GM04504 (cell line): ENCODE measurements at regions not wholly inside any gene's neighbourhood (a gene's known extent, or its start where the extent isn't known, plus 50 kb on each side); places are given as distances from the start of the nearest gene placed in this dataset.
"Not testable (repeated sequence)": the region's sequence is repeated elsewhere in the genome, so short reads cannot be mapped to it uniquely, and the experiment has no call there.

Source experiments
- DNase-seq: peaks from one replicate; pipeline ENCODE4 v3.0.0-alpha.2; 2012; ENCODE audit warnings: low read depth

DNA sequence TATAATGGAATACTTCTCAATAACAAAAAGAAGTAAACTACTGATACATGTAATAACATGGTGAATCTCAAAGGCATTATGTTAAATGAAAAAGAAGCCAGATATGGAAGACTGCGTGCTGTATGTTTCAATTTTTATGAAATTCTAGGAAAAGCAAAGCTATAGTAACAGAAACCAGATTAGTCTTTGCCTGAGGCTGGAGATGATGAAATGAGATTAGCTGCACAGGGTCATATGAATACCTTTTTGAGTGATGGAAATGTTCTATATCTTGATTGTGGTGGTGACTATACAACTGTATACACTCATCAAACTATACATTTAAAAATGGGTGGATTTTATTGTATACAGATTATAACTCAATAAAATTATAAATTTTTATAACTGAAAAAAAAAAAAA is 113.5 kb downstream of the TMEM30B start:
- no peak for DNase-seq

DNA sequence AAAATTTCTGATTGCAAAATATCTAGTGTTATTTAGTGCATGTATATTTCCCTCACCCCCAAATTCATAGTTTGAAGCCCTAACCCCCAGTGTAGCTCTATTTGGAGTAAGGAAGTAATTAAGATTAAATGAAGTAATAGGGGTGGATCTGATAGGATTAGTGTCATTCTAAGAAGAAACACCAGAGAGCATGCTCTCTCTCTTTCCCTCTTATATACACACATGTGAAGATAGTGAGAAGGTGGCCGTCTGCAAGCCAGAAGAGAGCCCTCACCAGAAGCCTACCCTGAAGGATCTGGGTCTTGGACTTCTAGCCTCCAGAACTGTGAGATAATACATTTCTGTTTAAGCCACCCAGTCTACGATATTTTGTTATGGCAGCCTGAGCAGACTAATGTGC is 120.3 kb downstream of the TMEM30B start:
- DNase-seq, result no peak

DNA sequence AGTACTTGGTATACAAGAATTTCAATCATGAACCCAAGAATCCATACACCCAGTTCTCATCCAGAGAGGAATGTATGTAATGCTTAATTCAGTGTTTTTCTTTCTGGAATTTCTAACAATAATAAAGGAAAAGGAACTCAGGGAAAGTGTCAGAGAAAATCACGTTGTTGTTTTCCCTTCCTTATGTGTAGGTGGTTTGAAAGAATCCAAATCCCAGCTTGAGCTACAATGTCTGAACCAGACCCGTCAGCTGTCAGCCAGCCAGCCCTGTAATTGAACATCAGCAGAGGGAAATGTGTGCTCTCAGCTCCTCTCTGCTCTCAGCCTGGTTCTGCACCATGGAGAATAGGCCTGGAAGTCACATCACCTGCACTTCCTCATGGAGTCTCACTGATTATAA is 126.5 kb downstream of the TMEM30B start:
- DNase-seq, result no peak

DNA sequence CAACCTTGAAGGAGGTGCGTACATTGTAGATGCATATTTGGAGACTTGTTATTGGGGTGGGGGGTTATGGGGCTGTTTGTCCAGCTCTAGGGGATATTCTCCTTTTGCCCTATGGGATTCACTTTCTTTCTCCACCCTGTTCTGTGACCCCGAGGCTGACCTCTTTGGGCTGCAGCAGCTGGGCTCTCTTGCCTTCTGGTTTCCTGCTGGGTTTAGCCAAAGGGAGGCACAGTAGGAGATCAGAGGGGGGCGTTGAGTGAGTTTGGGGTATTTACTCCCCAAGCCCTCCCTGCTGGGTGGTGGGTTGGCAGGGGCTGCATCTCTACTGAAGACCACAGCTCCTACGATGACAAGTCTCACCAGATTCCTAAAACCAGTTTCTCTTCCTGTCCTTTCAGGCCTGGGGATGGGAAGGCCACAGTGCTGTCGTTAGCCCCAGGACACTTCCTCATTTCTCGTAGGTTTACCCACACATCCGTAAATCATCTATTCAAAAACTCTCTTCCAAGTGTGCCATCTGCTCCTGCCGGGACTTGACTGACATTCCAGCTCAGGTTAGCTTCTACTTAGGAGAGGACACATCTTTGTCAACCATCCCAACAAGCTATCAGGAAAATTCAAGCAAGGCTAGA is 127.1 kb downstream of the TMEM30B start:
- no peak for DNase-seq

DNA sequence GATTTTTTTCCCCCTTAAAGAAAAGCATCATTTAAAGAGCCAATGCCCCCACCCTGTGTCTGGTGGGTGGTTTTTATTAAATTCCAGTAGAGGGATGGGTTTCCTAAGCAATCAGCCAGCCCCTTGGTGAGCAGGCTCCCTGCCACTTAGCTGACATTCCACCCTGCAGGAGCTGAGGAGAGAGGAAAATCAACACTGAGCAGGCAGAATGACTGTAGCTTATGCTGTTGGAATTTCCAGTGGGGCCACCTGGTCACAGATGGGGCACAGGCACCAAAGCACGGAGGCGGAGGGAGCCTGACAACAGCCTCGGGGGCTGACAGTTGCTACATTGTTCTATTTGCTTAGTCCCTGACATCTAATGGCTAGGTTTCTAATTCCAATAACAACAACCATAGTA is 127.7 kb downstream of the TMEM30B start:
- no peak for DNase-seq

DNA sequence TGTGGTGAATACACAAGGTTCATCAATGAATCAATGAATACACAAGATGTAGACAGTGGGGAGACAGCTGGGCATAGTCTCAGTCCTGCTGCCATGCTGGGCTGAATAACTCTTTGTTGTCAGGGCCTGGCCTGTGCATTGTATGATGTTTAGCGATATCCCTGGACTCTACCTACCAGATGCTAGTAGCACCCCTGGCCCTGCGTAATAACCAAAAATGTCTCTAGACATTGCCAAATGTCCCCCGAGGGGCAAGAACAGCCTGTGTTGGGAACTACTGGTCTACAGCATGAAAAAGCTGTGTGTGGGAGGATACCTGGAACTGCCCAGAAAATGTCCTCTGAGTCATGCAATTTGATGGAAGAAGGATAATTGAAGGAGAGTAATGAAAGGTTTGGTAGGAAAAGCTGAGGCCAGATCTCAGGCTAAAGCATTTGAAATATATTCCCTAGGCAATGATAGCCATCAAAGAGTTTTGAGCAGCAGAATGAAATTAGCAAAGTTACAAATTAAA is 128.2 kb downstream of the TMEM30B start:
- no peak for DNase-seq

DNA sequence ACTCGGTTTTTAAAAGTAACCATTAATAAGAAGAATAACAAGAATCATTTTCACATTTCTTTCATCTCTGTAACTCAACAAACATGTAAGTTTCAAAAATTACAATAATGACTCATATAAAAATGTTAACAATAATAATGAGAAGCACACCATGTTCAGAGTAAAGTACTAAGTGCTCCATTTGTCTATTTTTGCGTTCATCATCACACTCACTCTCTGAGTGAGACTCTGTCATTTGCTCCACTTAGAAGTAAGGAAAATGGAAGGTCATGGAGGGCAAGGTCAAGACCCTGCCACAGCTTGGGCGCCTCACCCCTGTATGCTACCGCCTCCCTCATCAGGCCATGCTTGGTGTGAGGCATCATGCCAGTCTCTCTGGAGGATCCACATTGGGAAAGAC is 129.9 kb downstream of the TMEM30B start:
- no peak for DNase-seq

DNA sequence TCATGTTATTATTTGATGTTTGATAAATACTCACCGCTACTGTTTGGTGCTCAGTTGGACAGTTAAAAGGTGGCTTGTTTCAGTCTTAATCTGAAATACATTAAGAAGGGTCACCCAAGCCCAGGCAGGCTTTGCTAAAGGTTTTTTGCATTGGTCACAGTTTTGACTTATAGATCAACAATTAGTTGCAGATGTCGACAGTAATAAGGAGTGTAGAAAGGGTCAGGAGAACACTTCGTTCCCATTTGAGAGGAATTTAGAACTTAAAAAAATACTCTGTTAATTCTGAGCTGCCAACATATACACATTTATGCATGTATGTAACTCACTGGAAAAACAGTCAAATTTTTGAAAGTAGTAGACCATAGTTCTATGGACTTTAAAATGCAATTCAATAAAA is 130.3 kb downstream of the TMEM30B start:
- no peak for DNase-seq

DNA sequence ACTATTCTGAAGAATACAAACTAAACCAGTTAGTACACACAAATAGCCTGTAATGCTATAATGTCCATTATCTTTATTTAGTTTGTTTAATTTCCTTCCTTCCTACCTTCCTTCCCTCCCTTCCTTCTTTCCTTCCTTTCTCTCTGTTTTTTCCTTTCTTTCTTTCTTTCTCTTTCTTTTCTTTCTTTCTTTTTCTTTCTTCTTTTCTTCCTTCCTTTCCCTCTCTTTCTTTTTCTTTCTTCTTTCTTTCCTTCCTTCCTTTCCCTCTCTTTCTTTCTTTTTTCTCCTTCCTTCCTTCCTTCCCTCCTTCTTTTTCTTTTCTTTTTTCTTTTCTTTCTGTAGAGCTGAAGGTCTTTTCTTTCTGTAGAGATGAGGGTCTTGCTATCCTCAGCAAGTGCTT is 131.2 kb downstream of the TMEM30B start:
- no peak for DNase-seq

DNA sequence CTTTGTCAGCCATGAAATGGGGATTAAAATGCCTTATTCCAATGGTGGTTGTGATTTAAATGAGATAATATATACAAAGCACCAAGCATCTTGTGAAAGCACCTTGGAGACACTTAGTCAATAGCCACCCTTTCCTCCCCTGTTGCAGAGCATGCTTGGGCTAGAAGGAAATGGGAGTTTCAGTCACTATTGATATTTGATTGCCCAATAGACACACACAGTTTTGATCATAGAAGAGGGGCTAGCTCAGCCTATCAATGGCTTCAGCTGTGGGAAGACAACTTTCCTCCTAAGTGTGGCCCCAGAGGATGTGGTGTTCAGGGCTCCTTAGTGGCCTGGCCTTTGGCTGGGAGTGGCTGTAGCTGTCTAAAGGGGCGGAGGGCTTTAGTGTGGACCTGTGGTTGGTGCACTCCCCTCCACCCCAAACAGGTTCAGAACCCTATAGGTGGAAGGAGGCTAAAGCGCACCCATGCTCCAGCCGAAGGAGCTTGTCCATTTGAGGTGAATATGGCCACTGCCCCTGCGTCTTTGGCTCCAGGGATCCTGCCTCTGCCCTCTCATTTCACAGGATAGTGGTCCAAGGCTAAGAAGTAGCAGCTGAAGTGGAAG is 132.3 kb downstream of the TMEM30B start:
- no peak for DNase-seq

DNA sequence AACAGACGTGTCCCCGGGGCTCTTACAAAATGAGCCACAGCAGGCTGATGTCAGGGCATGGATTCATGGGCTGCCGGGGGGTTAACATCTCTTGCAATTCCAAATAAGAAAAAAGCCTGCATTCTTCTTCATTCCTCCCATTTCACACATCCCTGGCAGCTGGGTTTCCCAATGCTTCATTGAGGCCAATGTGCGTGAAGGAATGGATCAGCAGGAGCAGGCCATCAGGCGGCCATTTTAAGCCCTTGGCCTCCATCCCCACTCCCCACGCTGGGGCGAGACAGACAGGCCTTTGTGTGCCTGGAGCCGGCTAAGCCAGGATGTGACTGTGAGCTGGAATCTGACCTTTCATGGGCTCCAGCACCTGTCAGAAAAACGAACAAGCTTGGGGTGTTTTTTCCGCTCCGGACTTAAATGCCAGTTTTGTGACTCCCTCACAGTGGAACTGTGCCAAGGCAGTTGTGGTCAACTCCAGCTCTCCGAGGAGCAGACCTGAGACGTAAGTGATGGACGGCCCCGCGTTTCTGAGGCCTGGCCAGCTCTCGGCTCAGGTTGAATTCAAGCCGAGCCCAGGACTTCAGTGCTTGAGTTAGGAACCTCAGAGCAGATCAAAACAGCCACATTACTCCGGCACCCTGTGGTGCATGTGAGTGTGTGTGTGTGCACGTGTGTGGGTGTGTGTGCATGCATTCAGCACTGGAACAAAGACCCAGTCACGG is 133.1 kb downstream of the TMEM30B start:
- DNase-seq, result no peak

DNA sequence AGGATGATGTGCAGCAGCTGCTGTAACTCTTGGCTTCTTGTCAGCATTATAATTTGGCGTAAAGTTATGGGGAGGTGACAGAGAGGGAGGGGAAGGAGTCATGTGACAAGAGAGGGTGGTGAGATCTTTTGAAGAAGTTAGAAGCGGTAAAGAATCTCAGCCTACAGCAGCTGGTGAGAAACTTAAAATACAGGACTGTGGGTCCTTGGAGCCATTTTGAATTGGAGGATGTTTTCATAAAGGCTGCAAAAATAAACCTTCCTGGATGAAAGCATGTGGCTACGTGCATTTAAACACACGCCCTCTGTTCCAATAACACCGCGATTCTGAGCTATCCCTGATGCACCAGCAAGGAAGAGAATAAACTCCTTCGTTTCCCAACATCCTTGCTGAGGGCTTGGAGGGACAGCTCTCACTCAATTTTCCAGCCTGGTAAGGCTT is 133.7 kb downstream of the TMEM30B start:
- no peak for DNase-seq

DNA sequence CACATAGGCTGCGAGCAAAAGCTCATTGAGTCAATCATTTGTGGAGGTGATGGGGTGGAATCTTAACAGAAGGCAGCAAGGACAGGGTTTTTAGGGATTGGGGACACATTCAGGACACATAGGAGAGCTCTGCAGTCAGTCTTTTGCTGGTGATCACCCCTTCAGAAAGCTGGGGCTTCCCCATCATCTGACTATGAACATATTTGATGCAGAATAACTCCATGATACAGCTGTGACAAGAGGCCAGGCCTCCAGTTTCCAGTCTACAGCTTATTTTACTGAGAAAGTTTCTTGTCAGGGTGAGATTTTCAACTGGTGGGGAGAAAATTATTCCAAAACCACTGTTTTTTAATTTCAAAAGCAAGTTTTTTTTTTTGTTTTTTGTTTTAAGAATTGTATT is 134.2 kb downstream of the TMEM30B start:
- no peak for DNase-seq

DNA sequence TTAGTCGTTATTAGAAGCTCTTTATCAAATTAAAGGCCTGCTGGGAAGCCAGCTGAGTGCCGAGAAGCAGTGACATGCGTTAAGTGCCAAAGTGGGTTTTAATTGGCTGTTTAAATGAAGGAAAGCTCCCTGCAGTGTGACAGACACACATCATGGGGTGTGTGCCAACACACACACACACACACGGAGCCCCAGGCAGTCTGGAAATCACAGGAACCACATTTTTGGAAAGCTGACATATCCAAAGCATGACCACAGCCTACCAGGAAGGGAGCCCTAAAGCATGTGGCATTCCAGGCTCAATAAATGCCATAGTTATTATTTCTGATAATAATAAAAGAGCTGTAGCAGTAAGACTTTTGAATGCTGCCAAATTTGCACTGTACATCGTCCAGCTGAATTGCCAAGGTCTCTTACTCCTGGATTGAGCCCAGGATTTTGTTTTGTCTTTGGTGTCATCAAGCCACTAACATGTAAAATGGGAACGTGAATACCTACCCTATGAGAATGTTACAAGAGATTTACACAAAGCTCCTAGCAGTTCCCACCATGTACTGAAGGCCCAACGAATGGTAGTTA is 135.1 kb downstream of the TMEM30B start:
- DNase-seq, result peak; percentile 77

DNA sequence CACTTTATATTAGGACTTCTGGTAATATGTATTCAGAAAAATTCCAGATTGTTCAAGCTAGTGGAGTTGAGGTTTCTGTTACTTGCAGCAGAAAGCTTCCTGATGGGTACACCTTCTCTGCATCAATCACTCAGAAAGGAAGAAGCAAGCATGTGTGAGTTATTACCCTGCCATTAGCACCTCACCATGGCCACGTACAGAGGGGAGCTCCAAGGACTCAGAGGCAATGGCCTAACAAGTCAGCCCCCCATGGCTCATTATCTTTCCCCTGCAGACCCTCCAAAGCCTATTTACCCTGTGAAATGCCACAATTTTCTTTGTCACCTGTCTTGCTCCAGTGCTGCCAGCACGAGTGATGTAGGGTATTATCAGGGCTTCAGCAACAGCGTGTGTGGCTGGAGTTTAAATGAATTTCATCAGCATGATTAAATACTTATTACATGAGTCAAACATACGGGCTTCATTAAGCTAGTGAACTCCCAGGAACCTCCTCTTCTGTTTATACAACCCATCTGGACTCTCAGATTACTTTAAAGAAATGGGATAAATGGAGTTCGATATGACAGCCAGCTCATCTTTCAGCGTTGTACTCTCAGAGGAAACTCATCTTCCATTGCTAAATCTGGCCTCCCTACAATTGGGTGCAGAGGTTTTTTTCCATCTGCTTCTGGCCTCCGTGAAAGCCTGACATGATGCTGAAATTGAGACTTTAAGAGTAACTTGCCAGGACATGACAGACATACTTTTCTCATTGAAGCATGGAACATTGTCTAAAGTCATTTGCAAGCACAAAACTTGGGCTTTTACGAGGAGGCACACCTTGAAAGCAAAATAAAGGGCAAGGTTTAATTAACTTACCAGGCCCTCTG is 135.9 kb downstream of the TMEM30B start:
- DNase-seq, result peak; percentile 89

DNA sequence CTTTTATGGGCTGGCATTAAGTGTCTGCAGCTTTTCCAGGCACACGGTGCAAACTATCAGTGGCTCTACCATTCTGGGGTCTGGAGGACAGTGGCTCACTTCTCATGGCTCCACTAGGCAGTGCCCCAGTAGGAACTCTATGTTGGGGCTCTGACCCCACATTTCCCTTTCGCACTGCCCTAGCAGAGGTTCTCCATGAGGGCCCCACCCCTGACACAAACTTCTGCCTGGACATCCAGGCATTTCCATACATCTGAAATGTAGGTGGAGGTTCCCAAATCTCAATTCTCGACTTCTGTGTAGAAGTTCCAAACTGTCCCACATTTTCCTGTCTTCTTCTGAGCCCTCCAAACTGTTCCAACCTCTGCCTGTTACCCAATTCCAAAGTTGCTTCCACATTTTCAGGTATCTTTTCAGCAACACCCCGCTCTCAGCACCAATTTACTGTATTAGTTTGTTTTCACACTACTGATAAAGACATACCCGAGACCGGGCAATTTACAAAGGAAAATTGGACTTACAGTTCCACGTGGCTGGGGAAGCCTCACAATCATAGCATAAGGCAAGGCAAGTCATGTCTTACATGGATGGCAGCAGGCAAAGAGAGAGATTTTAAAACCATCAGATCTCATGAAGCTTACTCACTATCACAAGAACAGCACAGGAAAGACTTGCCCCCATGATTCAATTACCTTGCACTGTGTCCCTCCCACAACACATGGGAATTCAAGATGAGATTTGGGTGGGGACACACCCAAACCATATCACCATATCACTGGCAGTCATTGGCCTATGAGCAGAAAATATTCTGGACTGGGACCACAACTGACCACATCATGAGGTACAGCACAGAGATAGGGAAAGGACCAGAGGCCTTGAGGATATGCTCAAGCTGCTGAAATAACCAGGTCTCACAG is 136.8 kb downstream of the TMEM30B start:
- DNase-seq, result not testable (repeated sequence)

DNA sequence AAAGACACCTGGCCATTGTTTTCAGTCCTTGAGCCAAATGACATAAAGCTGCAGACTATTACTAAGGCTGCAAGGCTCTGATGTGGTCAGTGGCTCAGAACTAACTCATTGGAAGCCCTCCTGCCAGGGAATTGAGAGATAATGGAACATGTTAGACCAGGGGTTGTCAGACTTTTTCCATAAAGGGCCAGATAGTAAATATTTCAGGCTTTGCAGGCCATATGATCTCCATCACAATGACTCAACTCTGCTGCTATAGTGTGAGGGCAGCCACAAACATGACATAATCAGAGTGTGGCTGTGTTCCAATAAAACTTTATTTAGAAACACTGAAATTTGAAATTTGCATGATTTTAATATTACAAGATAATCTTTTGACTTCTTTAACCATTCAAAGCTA is 140.3 kb downstream of the TMEM30B start:
- DNase-seq, result peak; percentile 60

DNA sequence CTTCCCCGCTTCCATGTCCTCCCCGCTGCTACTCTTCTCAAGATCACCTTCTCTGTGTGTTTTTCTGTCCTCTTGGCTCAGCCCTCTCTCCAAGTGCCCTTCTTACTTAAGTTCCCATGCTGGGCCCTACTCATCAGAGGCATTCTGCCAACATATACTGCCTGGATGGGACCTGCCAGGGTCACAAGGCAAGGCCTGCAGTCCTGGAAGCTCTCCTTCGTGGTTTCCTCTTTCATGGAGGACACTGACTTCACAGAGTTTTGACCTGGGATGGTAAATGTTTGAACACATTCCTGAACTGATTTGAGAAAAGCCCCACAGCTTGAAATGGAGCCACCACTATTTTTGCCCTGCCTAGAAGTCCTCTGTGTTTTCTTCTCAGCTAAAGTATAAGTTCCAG is 140.9 kb downstream of the TMEM30B start:
- DNase-seq, result no peak

DNA sequence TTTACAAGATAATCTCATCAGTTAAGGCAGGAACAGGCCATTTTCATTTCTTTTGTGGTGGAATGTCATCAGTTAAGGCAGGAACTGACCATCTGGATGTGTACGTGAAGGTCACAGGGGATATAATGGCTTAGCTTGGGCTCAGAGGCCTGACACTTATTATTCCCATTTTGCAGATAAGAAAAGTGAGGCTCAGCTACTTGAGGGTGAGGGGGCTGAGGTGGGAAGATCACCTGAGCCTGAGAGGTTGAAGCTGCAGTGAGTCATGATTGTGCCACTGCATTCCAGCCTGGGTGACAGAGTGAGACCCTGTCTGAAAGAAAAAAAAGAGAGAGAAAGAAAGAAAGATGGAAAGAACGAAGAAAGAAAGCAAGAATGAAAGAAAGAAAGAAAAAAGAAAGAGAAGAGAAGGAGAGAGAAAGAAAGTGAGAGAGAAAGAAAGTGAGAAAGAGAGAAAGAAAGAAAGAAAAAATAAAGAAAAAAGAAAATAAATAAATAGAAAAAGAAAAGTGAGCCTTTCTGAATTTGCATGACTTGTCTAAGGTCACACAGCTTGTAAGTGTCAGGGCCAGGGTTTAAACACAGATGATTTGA is 142.0 kb downstream of the TMEM30B start:
- DNase-seq, result no peak

DNA sequence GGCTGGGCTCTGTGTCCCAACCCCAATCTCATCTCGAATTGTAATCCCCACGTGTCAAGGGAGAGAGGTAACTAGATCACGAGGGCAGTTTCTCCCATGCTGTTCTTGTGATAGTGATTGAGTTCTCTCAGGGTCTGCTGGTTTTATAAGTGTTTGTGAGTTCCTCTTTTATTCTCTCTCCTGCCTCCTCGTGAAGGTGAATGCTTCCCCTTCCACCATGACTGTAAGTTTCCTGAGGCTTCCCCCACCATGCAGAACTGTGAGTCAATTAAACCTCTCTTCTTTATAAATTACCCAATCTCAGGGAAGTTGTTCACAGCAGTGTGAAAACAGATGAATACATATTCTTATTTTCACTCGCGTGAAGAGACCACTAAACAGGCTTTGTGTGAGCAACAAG is 148.2 kb downstream of the TMEM30B start:
- no peak for DNase-seq

DNA sequence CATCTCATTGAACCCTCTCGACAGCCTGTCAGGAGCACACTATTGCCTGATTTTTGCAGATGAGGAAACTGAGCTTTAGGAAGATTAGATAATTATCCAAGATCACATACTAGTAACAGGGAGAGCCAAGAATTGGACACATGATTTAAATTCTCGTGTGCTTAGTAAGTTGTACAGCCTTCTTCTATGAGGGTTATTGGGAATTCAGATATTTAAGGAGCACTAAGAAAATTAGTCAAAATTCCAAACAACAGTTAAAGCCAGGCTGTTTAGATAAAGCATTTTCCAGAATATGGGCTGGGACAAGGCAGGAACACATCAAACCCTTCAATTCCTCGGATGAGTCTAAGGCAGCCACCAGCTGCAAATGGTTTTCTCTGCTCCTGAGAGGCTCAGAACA is 148.8 kb downstream of the TMEM30B start:
- DNase-seq, result no peak
